Ectodermal cell (in vitro differentiated cells): ENCODE measurements at regions not wholly inside any gene's neighbourhood (a gene's known extent, or its start where the extent isn't known, plus 50 kb on each side); places are given as distances from the start of the nearest gene placed in this dataset.

Experiments
- H3K27ac ChIP-seq: 2 replicates; pipeline ENCODE4 v1.7.0; 2013; ENCODE audit warnings: mild to moderate bottlenecking, low read depth, low read length; ENCODE audit not compliant: insufficient read depth, poor library complexity, severe bottlenecking
- H3K27me3 ChIP-seq: 2 replicates; pipeline ENCODE4 v1.7.0; 2013; ENCODE audit warnings: mild to moderate bottlenecking, low read length; ENCODE audit not compliant: insufficient read depth, control insufficient read depth, poor library complexity, severe bottlenecking
- H3K36me3 ChIP-seq: one replicate; pipeline ENCODE4 v1.7.0; 2013; ENCODE audit warnings: low read length; ENCODE audit not compliant: control insufficient read depth, insufficient read depth
- H3K4me1 ChIP-seq: one replicate; pipeline ENCODE4 v1.7.0; 2013; ENCODE audit warnings: low read length; ENCODE audit not compliant: control insufficient read depth, insufficient read depth
- H3K4me3 ChIP-seq: 2 replicates; pipeline ENCODE4 v1.7.0; 2013; ENCODE audit warnings: low read depth, low read length, control low read depth; ENCODE audit not compliant: insufficient read depth
- H3K9me3 ChIP-seq: 2 replicates; pipeline ENCODE4 v1.7.0; 2013; ENCODE audit warnings: mild to moderate bottlenecking, low read length, moderate library complexity; ENCODE audit not compliant: control insufficient read depth
- WGBS, 2 experiments: methylation state at CpG; one replicate each; pipeline ENCODE4 v1.1.7; 2013; ENCODE audit warnings: missing lambda C conversion rate in 2 of 2; 5-methylcytosine and 5-hydroxymethylcytosine counted together

GRCh38 chr11:114924042-114924441, 245.7 kb downstream of the NXPE2 start:
- no peaks in the 10 kb centered on the region for H3K27me3 ChIP-seq
- H3K4me1 ChIP-seq, result no peaks in the 10 kb centered on the region
- H3K36me3 ChIP-seq, result no peaks in the 10 kb centered on the region
- H3K9me3 ChIP-seq, result no peaks in the 10 kb centered on the region
- no peak overlapping the region for H3K27ac ChIP-seq
- no peak overlapping the region for H3K4me3 ChIP-seq

- 81 to 89% methylated on average over 2 of the region's 2 CpGs for WGBS, 2 experiments
- H3K4me1 ChIP-seq, result no peaks in the 10 kb centered on the region
- no peak overlapping the region for H3K27ac ChIP-seq
- no peaks in the 10 kb centered on the region for H3K9me3 ChIP-seq
- H3K4me3 ChIP-seq, result no peak overlapping the region
- no peaks in the 10 kb centered on the region for H3K27me3 ChIP-seq
- H3K36me3 ChIP-seq, result no peaks in the 10 kb centered on the region
Observed at GRCh38 chr11:114925591-114925990, 247.3 kb downstream of the NXPE2 start.

- WGBS, 2 experiments, result 92 to 93% methylated on average over 6 of the region's 6 CpGs
- Histone ChIP-seq H3K9me3 (no peaks in the 10 kb centered on the region), H3K4me1 (no peaks in the 10 kb centered on the region), H3K27ac (no peak overlapping the region), H3K36me3 (no peaks in the 10 kb centered on the region), H3K27me3 (no peaks in the 10 kb centered on the region), H3K4me3 (no peak overlapping the region)
Observed at GRCh38 chr11:114928260-114928870, 250.0 kb downstream of the NXPE2 start.

DNA sequence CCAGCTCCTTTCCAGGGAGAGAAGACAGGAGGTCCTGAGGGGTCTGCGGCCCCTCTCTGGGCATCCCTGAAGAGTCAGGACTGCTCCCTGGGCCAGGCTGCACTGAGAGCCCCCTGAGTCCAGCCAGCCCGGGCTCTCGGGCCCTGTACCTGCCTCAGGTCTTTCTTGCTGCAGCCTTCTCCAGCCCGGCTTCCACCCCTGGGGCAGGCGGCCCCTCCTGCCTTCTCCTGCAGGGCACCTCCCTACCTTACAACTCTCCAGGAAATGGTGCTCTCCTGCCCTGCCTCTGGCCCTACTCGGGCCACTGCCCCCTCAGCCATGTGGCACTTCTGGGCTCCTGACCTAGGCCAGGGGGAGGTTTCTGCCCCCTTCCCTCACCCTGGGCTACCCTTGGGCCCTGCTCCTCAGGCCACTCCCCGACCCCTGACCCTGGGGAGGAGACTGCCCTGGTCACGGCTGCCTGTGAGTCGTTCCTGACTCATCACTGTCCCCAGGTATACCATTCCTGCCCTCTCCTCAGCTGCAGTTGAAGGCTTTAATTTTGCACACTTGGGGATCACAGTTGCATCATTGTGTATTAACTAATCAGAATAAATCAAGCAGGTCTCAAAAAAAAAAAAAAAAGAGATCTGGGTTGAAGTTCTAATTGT, 251.1 kb downstream of the NXPE2 start:
- no peaks in the 10 kb centered on the region for H3K27me3 ChIP-seq
- H3K4me1 ChIP-seq, result no peaks in the 10 kb centered on the region
- no peak overlapping the region for H3K4me3 ChIP-seq
- WGBS, 2 experiments, result 91 to 93% methylated on average over 9 of the region's 9 CpGs
- H3K36me3 ChIP-seq, result no peaks in the 10 kb centered on the region
- no peak overlapping the region for H3K27ac ChIP-seq
- H3K9me3 ChIP-seq, result no peaks in the 10 kb centered on the region

DNA sequence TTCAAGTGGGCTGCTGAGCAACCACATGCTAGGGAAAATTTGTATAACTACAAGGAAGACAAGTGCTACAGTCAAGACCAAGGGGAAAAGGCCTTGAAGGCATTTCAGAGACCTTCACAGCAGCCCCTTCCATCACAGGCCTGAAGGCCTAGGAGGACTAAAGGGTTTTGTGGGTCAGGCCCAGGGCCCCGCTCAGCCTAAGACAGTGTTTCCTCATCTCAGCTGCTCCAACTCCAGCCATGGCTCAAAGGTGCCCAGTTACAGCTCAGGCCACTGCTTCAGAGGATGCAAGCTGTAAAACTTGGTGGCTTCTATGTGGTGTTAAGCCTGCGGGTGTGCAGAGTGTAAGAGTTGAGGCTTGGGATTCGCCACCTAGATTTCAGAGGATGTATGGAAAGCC, 260.5 kb downstream of the NXPE2 start:
- 94 to 99% methylated on average over 3 of the region's 3 CpGs for whole genome bisulfite sequencing, 2 experiments

GRCh38 chr11:114942207-114942606, 263.9 kb downstream of the NXPE2 start:
- Histone ChIP-seq H3K36me3 (no peaks in the 10 kb centered on the region), H3K9me3 (no peaks in the 10 kb centered on the region), H3K27me3 (no peaks in the 10 kb centered on the region), H3K4me3 (no peak overlapping the region), H3K4me1 (no peaks in the 10 kb centered on the region), H3K27ac (no peak overlapping the region)

More for the DNA sequence above, 260.5 kb downstream of the NXPE2 start:
- Histone ChIP-seq H3K27ac (no peak overlapping the region), H3K9me3 (no peaks in the 10 kb centered on the region), H3K36me3 (no peaks in the 10 kb centered on the region), H3K27me3 (no peaks in the 10 kb centered on the region), H3K4me3 (no peak overlapping the region), H3K4me1 (no peaks in the 10 kb centered on the region)

DNA sequence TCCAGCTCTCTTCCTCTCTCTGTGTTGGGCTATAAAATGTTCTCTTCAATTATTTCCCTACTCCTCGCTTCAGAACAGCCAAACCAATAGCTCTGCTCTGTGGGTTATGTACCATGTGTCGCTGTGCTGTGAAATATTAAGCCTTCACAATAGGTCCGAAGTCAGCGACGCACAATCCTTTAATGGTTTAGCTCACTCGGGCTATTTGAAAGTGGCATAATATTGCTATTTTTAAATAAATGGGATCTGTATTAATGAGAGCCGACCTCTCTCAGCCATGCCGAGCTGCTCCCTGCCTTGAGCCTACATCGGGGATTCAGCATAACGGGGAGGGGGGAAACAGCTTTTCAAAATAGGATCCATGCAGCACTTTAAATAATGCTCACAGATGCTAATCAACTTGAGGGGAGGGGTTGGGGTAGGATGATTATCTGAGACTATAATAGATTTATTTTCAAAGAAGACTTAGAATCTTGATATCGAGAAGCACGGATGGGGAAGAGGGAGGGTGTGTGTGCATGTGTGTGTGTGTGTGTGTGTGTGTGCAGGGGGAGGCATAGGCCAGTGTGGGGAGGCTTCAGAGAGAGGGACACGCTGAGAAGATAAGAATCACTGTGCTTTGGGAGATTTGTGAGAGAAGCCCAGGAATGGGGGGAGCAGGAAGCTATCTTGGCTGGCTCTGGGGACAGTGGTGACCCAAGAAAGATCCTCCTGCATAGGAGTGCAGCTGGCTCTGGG, 271.5 kb downstream of the NXPE2 start:
- Histone ChIP-seq H3K27ac (no peak overlapping the region), H3K9me3 (no peaks in the 10 kb centered on the region), H3K4me1 (no peaks in the 10 kb centered on the region), H3K4me3 (no peak overlapping the region), H3K27me3 (no peaks in the 10 kb centered on the region), H3K36me3 (no peaks in the 10 kb centered on the region)
- WGBS, 2 experiments, result 94 to 95% methylated on average over 13 of the region's 13 CpGs

DNA sequence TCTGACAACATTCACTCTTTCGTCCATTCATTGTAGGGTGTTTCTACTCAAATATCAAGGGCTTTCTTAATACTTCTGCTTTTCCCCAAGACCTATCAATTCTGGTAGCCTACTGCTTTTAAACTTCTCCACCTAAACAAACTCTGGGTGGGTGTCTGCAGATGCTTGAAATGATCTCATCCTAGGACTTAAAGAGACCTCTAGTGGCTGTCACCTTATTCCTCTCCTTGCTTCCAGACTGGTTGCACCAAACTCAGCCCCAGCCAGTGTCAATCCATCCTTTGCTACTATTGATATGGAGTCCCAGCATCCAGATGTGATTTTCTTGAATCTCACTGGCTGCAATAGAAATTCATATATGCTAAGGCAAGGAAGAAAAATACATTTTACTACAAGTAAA, 274.7 kb downstream of the NXPE2 start:
- Histone ChIP-seq H3K9me3 (no peaks in the 10 kb centered on the region), H3K27me3 (no peaks in the 10 kb centered on the region), H3K36me3 (no peaks in the 10 kb centered on the region), H3K27ac (no peak overlapping the region), H3K4me3 (no peak overlapping the region), H3K4me1 (no peaks in the 10 kb centered on the region)
- WGBS, 2 experiments, result 85 to 87% methylated on average over 1 of the region's 1 CpG

DNA sequence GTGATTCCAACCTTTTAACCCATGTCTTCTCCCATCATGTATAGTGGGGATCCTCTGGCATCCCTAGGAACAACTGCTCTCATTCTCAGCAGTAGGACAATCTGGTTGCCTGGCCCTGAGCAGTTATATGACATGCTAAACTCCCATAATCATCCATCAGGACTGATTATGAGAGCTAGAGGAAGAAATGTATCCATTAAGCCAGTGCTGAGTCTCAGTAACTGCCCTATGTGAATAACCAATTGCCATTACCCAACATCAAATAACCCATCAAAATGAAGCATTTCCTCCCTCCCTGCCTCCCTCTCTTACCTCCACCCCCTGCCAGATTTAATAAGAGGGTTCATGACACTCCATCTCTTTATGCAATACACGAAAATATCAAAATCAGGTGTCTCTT, 277.6 kb downstream of the NXPE2 start:
- H3K4me3 ChIP-seq, result no peak overlapping the region
- no peaks in the 10 kb centered on the region for H3K27me3 ChIP-seq
- 88 to 95% methylated on average over 1 of the region's 1 CpG for WGBS, 2 experiments
- no peaks in the 10 kb centered on the region for H3K9me3 ChIP-seq
- H3K27ac ChIP-seq, result no peak overlapping the region
- no peaks in the 10 kb centered on the region for H3K4me1 ChIP-seq
- H3K36me3 ChIP-seq, result no peaks in the 10 kb centered on the region

DNA sequence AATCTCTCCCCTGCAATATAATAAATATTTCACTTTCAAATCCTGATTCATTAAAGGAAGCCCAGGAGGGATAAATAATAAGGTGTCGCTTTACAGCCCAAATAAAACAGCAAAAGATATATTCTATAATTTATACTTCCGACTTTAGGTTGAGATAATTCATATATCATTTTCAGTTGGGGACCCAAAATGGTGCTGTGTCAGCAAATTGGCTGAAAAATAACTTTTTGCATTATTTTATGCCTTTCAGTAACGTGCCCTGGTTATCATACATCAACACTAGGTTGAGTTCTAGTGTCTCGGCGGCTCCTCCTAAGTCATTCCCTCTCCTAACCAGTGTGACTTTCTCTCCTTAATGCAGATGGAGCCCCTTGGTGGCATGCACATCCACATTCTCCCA, 278.2 kb downstream of the NXPE2 start:
- H3K4me3 ChIP-seq, result no peak overlapping the region
- WGBS, 2 experiments, result 92% methylated on average over 3 to 5 of the region's 5 CpGs
- H3K36me3 ChIP-seq, result no peaks in the 10 kb centered on the region
- no peak overlapping the region for H3K27ac ChIP-seq
- H3K9me3 ChIP-seq, result no peaks in the 10 kb centered on the region
- no peaks in the 10 kb centered on the region for H3K4me1 ChIP-seq
- H3K27me3 ChIP-seq, result no peaks in the 10 kb centered on the region
